A549 (cell line): ENCODE measurements at regions not wholly inside any gene's neighbourhood (a gene's known extent, or its start where the extent isn't known, plus 50 kb on each side); places are given as distances from the start of the nearest gene placed in this dataset.

Source experiments
- CTCF ChIP-seq: fragments of >200 bp; sonication (Bioruptor Twin); formaldehyde crosslinking; IDR thresholded peaks from 3 replicates; pipeline ENCODE4 v1.5.1; 2016
- E2F6 ChIP-seq: IDR thresholded peaks from 2 replicates; pipeline ENCODE4 v1.6.1; 2012; ENCODE audit warnings: low read depth, borderline replicate concordance
- ELK1 ChIP-seq: fragments of 150-350 bp; IDR thresholded peaks from 2 replicates; pipeline ENCODE4 v1.6.1; 2014; ENCODE audit warnings: low read depth, mild to moderate bottlenecking, low read length
- EP300 ChIP-seq, 2 experiments: fragments of >200 bp; sonication (Bioruptor Twin); formaldehyde crosslinking; IDR thresholded peaks; 2 replicates in 1 of 2; 3 replicates in 1 of 2; pipeline ENCODE4 v1.6.1; 2016 to 2017
- HOXA7 ChIP-seq: fragments of 250-450 bp; sonication (Bioruptor Pico); IDR thresholded peaks from 2 replicates; pipeline ENCODE4 v1.5.0; 2020; ENCODE audit warnings: mild to moderate bottlenecking, moderate library complexity
- KDM5A ChIP-seq: fragments of 200-600 bp; sonication (generic); IDR thresholded peaks from 2 replicates; pipeline ENCODE4 v1.6.1; 2016; ENCODE audit warnings: antibody characterized with exemption, mild to moderate bottlenecking
- POLR2A ChIP-seq: IDR thresholded peaks from 2 replicates; pipeline ENCODE4 v1.6.1; 2012; ENCODE audit warnings: mild to moderate bottlenecking, low read length

- TF ChIP-seq KDM5A (no peak), CTCF (no peak), POLR2A (no peak), E2F6 (no peak), HOXA7 (CRISPR knock-in tag) (no peak), ELK1 (no peak), EP300 (IDR thresholded peaks at IDR 0.05) (no peak)
Observed at GRCh38 chr6:11349880-11350279, 117.4 kb upstream of the NEDD9 start.
